Lung (tissue), 11 donors: ENCODE measurements at regions not wholly inside any gene's neighbourhood (a gene's known extent, or its start where the extent isn't known, plus 50 kb on each side); places are given as distances from the start of the nearest gene placed in this dataset.
A peak's percentile ranks its signal among the peaks of the same experiment; 100 is the strongest.

Source experiments
- ATAC-seq: fragments of 200-7000 bp; cut with Tn5 transposase; one replicate; pipeline ENCODE4 v1.9.1; 2020; ENCODE audit warnings: moderate number of reproducible peaks; ENCODE audit not compliant: insufficient read depth, low FRiP score
- DNase-seq, 3 donors: peaks; one replicate each; pipeline ENCODE4 v3.0.0-alpha.2; 2013 to 2017
- H3K27ac ChIP-seq, 2 donors: one replicate each; pipeline ENCODE4 v1.5.1; 2013; ENCODE audit warnings: mild to moderate bottlenecking in 2 of 2, moderate library complexity in 2 of 2, control low read depth in 1 of 2, inconsistent platforms in 1 of 2, low read depth in 1 of 2, low read length in 1 of 2
- H3K27me3 ChIP-seq, 3 donors: one replicate each; pipeline ENCODE4 v1.5.1; 2013; ENCODE audit warnings: low read length in 2 of 3; ENCODE audit not compliant: control insufficient read depth in 3 of 3, insufficient read depth in 3 of 3
- H3K36me3 ChIP-seq, 4 donors: one replicate each; pipeline ENCODE4 v1.5.1; 2013; ENCODE audit warnings: low read length in 4 of 4, mild to moderate bottlenecking in 1 of 4, moderate library complexity in 1 of 4; ENCODE audit not compliant: control insufficient read depth in 4 of 4, insufficient read depth in 4 of 4
- H3K4me1 ChIP-seq, 5 donors: one replicate each; pipeline ENCODE4 v1.5.1; 2013; ENCODE audit warnings: low read length in 5 of 5, mild to moderate bottlenecking in 2 of 5, moderate library complexity in 1 of 5; ENCODE audit not compliant: control insufficient read depth in 5 of 5, insufficient read depth in 5 of 5
- H3K4me3 ChIP-seq: one replicate; pipeline ENCODE4 v1.5.1; 2013; ENCODE audit warnings: mild to moderate bottlenecking, control low read depth, moderate library complexity
- H3K9ac ChIP-seq, 2 donors: one replicate each; pipeline ENCODE4 v1.5.1; 2013; ENCODE audit warnings: low read length in 2 of 2, control low read depth in 1 of 2; ENCODE audit not compliant: insufficient read depth in 1 of 2
- H3K9me3 ChIP-seq, 4 donors: one replicate each; pipeline ENCODE4 v1.5.1; 2013; ENCODE audit warnings: low read length in 3 of 4, mild to moderate bottlenecking in 1 of 4, moderate library complexity in 1 of 4; ENCODE audit not compliant: control insufficient read depth in 4 of 4, insufficient read depth in 3 of 4
- WGBS, 2 donors: extraction: QIAGEN DNeasy Blood & Tissue Kit; methylation state at CpG; one replicate each; pipeline ENCODE4 v1.1.7; 2013; 5-methylcytosine and 5-hydroxymethylcytosine counted together
- TF ChIP-seq, protein P1 (sequence below): IDR thresholded peaks from 2 replicates; pipeline ENCODE4 v1.5.1; 2012; ENCODE audit warnings: mild to moderate bottlenecking; ENCODE audit errors: control extremely low read depth, extremely low read depth
- donor health status: control.
- donor health status: control.
- donor health status: Bipolar disorder and iron deficiency.
- donor health status: healthy.
- donor health status: DM: yes; HTN: yes; CAD: no.

DNA sequence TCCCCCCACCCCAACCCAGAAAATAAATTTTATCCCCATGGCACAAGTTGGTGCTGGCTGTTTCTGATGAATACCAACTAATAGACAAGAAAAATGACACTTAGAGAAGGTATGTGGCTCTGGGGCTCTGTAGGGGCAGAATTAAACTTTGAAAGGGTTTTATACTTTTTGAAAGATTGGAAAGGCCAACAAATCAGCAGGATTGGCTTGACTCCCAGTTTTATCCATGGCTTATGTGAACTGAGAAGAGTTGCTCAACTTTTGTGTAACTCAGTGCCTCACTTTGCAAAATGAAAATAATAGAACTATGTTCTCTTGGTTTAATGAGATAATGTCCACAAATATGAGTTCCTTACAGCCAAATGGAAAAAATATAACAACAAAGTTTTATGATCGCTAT lies 288.9 kb upstream of the KIF2A start:
- Histone ChIP-seq H3K9ac (no peak overlapping the region), H3K9me3 (no peaks in the 10 kb centered on the region), H3K4me1 (peaks cover 0 to 10% (median 0%) of the 10 kb centered on the region in 5 donors), H3K36me3 (no peaks in the 10 kb centered on the region), H3K4me3 (no peak overlapping the region), H3K27me3 (peaks cover 0 to 4% (median 0%) of the 10 kb centered on the region in 3 donors), H3K27ac (no peak overlapping the region)
- 77 to 84% methylated on average over 1 of the region's 1 CpG for WGBS, 2 donors
- no peak for ATAC-seq
- TF ChIP-seq, protein P1, sequence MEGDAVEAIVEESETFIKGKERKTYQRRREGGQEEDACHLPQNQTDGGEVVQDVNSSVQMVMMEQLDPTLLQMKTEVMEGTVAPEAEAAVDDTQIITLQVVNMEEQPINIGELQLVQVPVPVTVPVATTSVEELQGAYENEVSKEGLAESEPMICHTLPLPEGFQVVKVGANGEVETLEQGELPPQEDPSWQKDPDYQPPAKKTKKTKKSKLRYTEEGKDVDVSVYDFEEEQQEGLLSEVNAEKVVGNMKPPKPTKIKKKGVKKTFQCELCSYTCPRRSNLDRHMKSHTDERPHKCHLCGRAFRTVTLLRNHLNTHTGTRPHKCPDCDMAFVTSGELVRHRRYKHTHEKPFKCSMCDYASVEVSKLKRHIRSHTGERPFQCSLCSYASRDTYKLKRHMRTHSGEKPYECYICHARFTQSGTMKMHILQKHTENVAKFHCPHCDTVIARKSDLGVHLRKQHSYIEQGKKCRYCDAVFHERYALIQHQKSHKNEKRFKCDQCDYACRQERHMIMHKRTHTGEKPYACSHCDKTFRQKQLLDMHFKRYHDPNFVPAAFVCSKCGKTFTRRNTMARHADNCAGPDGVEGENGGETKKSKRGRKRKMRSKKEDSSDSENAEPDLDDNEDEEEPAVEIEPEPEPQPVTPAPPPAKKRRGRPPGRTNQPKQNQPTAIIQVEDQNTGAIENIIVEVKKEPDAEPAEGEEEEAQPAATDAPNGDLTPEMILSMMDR = no peak
- DNase-seq = peak; percentile 30 to 93 (median 76)

DNA sequence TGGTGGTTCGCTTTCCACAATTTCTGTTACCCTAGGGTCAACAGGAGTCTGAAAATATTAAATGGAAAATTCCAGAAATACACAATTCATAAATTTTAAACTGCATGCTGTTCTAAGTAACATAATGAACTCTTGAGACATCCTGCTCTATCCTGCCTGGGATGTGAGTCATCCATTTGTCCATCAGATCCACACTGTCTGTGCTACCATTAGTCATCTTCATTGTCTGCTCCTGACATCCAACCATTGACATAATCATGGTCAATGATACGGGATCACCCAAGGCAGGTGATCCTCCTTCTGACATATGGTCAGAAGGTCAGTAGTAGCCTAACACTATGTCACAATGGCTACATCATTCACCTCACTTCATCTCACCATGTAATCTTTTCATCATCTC lies 276.7 kb upstream of the KIF2A start:
- Histone ChIP-seq H3K9ac (no peak overlapping the region), H3K4me1 (no peaks in the 10 kb centered on the region), H3K27me3 (peaks cover 0 to 13% (median 2%) of the 10 kb centered on the region in 3 donors), H3K27ac (no peak overlapping the region), H3K9me3 (no peaks in the 10 kb centered on the region), H3K36me3 (no peaks in the 10 kb centered on the region), H3K4me3 (no peak overlapping the region)
- TF ChIP-seq, protein P1 = no peak
- 78 to 86% methylated on average over 2 of the region's 2 CpGs for WGBS, 2 donors
- DNase-seq (no peak), ATAC-seq (no peak)

DNA sequence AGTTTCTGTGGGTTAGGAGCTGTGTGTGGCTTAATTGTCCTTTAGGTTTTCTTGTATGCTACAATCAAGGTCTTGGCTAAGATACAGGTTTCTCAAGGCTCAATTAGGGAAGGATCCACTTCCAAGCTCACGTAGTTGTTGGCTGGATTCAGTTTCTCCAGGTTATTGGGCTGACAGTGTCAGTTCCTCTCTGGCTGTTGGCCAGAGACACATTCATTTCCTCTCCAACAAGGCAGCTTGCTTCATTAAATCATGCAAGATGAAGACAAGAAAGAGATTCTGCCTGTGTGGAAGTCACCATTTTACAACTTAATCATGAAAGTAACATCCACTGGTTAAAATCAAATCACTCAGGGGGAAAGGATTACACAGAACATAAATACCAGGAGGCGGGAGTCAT lies 275.7 kb upstream of the KIF2A start:
- no peak overlapping the region for H3K4me3 ChIP-seq
- H3K9ac ChIP-seq = no peak overlapping the region
- H3K27me3 ChIP-seq = peaks cover 0 to 13% (median 2%) of the 10 kb centered on the region in 3 donors
- H3K27ac ChIP-seq = no peak overlapping the region
- no peak for DNase-seq
- TF ChIP-seq, protein P1 = no peak
- H3K9me3 ChIP-seq = no peaks in the 10 kb centered on the region
- WGBS, 2 donors = 63 to 64% methylated on average over 2 of the region's 2 CpGs
- no peak for ATAC-seq
- H3K4me1 ChIP-seq = no peaks in the 10 kb centered on the region
- H3K36me3 ChIP-seq = no peaks in the 10 kb centered on the region

DNA sequence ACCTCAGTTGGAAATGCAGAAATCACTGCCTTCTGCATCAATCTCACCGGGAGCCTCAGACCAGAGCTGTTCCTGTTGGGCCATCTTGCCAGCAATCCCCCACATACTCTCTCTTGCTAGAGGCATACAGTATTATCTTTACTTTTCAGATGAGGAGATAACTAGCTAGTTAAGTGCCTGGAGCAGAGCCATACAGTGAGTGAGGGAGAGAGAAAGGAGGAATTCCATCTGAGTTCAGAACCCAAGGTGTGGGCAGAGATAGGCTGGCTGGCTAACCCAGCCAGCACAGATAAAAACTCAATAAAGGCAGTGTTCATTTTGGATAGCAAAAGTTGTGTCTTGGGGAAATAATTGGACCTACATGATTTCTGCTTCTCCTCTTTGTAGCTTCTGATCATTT lies 268.0 kb upstream of the KIF2A start:
- H3K4me3 ChIP-seq = no peak overlapping the region
- H3K4me1 ChIP-seq = peaks cover 0 to 20% (median 0%) of the 10 kb centered on the region in 5 donors
- no peak overlapping the region for H3K9ac ChIP-seq
- no peaks in the 10 kb centered on the region for H3K36me3 ChIP-seq
- H3K27ac ChIP-seq = no peak overlapping the region
- ATAC-seq (no peak), DNase-seq (peak; percentile 18 to 59 (median 32))
- 75 to 83% methylated on average over 1 of the region's 1 CpG for WGBS, 2 donors
- TF ChIP-seq, protein P1 = no peak
- peaks cover 0 to 5% (median 0%) of the 10 kb centered on the region in 4 donors for H3K9me3 ChIP-seq
- H3K27me3 ChIP-seq = peaks cover 0 to 30% (median 6%) of the 10 kb centered on the region in 3 donors
